SK-N-SH (cell line): ENCODE measurements at regions not wholly inside any gene's neighbourhood (a gene's known extent, or its start where the extent isn't known, plus 50 kb on each side); places are given as distances from the start of the nearest gene placed in this dataset.

ENCODE experiments used
- GABPA ChIP-seq: IDR thresholded peaks from 2 replicates; pipeline ENCODE4 v1.4.0; 2012; ENCODE audit warnings: low read depth, mild to moderate bottlenecking
- RCOR1 ChIP-seq: fragments of 150-350 bp; IDR thresholded peaks from 2 replicates; pipeline ENCODE4 v1.6.1; 2017; ENCODE audit warnings: antibody characterized with exemption, low read length
- SIN3A ChIP-seq: IDR thresholded peaks from 2 replicates; pipeline ENCODE4 v1.6.1; 2012; ENCODE audit warnings: low read depth, mild to moderate bottlenecking, low read length, moderate library complexity, borderline replicate concordance
- TF ChIP-seq, protein P1 (sequence below): IDR thresholded peaks from 2 replicates; pipeline ENCODE4 v1.4.0; 2012; ENCODE audit warnings: low read depth, borderline replicate concordance
- TF ChIP-seq, protein P2 (sequence below): fragments of 200-600 bp; sonication (generic); IDR thresholded peaks from 2 replicates; pipeline ENCODE4 v1.6.1; 2017; ENCODE audit warnings: antibody characterized with exemption, mild to moderate bottlenecking, moderate library complexity

DNA sequence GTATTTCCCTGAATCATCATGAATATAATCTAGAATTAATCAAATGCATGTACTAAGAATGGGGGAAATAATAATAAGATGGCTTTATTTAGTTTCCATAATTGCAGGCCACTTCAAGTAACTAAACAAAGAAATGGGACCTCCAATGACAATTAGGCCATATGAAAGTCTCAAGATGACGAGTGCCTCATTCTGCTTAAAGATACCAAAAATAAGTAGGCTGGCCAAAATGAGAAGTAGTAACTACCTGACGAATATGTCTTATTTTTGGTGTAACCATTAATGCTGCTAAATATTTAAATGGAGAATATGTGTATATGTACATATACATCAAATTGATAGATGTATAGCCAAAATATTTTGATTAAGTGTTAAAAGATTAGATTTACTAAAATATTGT, 932.6 kb downstream of the EPHA3 start:
- TF ChIP-seq SIN3A (no peak), GABPA (no peak), RCOR1 (no peak)
- TF ChIP-seq, protein P1, sequence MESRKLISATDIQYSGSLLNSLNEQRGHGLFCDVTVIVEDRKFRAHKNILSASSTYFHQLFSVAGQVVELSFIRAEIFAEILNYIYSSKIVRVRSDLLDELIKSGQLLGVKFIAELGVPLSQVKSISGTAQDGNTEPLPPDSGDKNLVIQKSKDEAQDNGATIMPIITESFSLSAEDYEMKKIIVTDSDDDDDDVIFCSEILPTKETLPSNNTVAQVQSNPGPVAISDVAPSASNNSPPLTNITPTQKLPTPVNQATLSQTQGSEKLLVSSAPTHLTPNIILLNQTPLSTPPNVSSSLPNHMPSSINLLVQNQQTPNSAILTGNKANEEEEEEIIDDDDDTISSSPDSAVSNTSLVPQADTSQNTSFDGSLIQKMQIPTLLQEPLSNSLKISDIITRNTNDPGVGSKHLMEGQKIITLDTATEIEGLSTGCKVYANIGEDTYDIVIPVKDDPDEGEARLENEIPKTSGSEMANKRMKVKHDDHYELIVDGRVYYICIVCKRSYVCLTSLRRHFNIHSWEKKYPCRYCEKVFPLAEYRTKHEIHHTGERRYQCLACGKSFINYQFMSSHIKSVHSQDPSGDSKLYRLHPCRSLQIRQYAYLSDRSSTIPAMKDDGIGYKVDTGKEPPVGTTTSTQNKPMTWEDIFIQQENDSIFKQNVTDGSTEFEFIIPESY, result no peak
- TF ChIP-seq, protein P2, sequence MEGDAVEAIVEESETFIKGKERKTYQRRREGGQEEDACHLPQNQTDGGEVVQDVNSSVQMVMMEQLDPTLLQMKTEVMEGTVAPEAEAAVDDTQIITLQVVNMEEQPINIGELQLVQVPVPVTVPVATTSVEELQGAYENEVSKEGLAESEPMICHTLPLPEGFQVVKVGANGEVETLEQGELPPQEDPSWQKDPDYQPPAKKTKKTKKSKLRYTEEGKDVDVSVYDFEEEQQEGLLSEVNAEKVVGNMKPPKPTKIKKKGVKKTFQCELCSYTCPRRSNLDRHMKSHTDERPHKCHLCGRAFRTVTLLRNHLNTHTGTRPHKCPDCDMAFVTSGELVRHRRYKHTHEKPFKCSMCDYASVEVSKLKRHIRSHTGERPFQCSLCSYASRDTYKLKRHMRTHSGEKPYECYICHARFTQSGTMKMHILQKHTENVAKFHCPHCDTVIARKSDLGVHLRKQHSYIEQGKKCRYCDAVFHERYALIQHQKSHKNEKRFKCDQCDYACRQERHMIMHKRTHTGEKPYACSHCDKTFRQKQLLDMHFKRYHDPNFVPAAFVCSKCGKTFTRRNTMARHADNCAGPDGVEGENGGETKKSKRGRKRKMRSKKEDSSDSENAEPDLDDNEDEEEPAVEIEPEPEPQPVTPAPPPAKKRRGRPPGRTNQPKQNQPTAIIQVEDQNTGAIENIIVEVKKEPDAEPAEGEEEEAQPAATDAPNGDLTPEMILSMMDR, result no peak
